ENCODE measurements at regions not wholly inside any gene's neighbourhood (a gene's known extent, or its start where the extent isn't known, plus 50 kb on each side); places are given as distances from the start of the nearest gene placed in this dataset.

DNA sequence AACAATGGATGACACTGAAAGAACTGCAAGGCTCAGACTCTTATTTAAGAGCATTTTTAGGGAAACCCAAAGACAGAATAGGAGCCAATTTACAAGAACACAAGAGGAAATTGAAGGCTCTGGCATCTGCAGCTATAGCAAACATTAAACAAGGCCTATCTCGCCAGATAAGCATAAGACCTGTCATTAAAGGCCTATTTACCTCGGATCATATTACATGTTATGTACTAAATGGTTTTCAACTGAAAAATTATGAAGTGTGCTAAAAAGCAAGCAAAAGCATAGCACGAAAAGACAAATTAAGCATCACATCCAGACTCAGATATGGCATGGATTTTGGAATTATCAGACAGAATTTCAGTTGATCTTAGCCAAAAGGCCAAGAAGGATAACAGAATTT is 617.1 kb downstream of the SQOR start:
- Mint-ChIP-seq H3K4me1 (peaks cover 20% of the 10 kb centered on the region), H3K4me3 (no peak overlapping the region), H3K27me3 (ENCODE audit: insufficient read depth) (no peaks in the 10 kb centered on the region), H3K27ac (no peak overlapping the region), H3K9me3 (no peaks in the 10 kb centered on the region), H3K36me3 (ENCODE audit: low read depth) (no peaks in the 10 kb centered on the region)
- no peaks in the 10 kb centered on the region for H3K27me3 ChIP-seq (ENCODE audit: control insufficient read depth, insufficient read depth, low read length, poor library complexity, severe bottlenecking)
- no peak for DNase-seq
- no peaks in the 10 kb centered on the region for H3K36me3 ChIP-seq (ENCODE audit: control insufficient read depth, insufficient read depth, low read length)
- peaks cover 7% of the 10 kb centered on the region for H3K4me1 ChIP-seq (ENCODE audit: control insufficient read depth, insufficient read depth, low read length)
- WGBS, 2 experiments (ENCODE audit: insufficient coverage in 1 of 2, insufficient read length in 1 of 2) = 88% methylated on average over 3 of the region's 3 CpGs
- no peak overlapping the region for H3K9ac ChIP-seq (ENCODE audit: extremely low read depth, low read length, poor library complexity, severe bottlenecking)
- no peaks in the 10 kb centered on the region for H3K9me3 ChIP-seq (ENCODE audit: control insufficient read depth, low read length)
- TF ChIP-seq, protein P1, sequence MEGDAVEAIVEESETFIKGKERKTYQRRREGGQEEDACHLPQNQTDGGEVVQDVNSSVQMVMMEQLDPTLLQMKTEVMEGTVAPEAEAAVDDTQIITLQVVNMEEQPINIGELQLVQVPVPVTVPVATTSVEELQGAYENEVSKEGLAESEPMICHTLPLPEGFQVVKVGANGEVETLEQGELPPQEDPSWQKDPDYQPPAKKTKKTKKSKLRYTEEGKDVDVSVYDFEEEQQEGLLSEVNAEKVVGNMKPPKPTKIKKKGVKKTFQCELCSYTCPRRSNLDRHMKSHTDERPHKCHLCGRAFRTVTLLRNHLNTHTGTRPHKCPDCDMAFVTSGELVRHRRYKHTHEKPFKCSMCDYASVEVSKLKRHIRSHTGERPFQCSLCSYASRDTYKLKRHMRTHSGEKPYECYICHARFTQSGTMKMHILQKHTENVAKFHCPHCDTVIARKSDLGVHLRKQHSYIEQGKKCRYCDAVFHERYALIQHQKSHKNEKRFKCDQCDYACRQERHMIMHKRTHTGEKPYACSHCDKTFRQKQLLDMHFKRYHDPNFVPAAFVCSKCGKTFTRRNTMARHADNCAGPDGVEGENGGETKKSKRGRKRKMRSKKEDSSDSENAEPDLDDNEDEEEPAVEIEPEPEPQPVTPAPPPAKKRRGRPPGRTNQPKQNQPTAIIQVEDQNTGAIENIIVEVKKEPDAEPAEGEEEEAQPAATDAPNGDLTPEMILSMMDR (conservative IDR thresholded peaks at IDR 0.05) = no peak
- H3K4me3 ChIP-seq (ENCODE audit: low read length) = no peak overlapping the region
- H3K27ac ChIP-seq (ENCODE audit: low read depth, low read length) = no peak overlapping the region

DNA sequence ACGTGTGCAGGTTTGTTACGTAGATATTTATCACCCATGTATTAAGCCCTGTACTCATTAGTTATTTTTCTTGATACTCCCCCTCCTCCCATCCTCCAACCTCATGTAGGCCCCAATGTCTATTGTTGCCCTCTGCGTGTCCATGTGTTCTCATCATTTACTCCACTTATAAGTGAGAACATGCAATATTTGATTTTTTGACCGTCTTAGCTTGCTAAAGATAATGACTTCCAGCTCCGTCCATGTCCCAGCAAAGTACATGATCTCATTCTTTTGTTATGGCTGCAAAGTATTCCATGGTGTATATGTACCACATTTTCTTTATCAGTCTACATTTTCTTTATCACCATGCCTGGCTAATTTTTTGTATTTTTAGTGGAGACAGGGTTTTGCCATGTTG is 623.2 kb downstream of the SQOR start:
- Mint-ChIP-seq H3K4me3 (no peak overlapping the region), H3K4me1 (peaks cover 3% of the 10 kb centered on the region), H3K27me3 (ENCODE audit: insufficient read depth) (no peaks in the 10 kb centered on the region), H3K36me3 (ENCODE audit: low read depth) (no peaks in the 10 kb centered on the region), H3K27ac (no peak overlapping the region), H3K9me3 (peaks cover 7% of the 10 kb centered on the region)
- Histone ChIP-seq H3K9me3 (ENCODE audit: control insufficient read depth, low read length) (no peaks in the 10 kb centered on the region), H3K27ac (ENCODE audit: low read depth, low read length) (no peak overlapping the region), H3K9ac (ENCODE audit: extremely low read depth, low read length, poor library complexity, severe bottlenecking) (no peak overlapping the region), H3K4me1 (ENCODE audit: control insufficient read depth, insufficient read depth, low read length) (no peaks in the 10 kb centered on the region), H3K27me3 (ENCODE audit: control insufficient read depth, insufficient read depth, low read length, poor library complexity, severe bottlenecking) (no peaks in the 10 kb centered on the region), H3K4me3 (ENCODE audit: low read length) (no peak overlapping the region), H3K36me3 (ENCODE audit: control insufficient read depth, insufficient read depth, low read length) (no peaks in the 10 kb centered on the region)
- 91 to 93% methylated on average over 5 of the region's 5 CpGs for WGBS, 2 experiments (ENCODE audit: insufficient coverage in 1 of 2, insufficient read length in 1 of 2)
- DNase-seq = no peak
- TF ChIP-seq, protein P1 (conservative IDR thresholded peaks at IDR 0.05) = no peak

DNA sequence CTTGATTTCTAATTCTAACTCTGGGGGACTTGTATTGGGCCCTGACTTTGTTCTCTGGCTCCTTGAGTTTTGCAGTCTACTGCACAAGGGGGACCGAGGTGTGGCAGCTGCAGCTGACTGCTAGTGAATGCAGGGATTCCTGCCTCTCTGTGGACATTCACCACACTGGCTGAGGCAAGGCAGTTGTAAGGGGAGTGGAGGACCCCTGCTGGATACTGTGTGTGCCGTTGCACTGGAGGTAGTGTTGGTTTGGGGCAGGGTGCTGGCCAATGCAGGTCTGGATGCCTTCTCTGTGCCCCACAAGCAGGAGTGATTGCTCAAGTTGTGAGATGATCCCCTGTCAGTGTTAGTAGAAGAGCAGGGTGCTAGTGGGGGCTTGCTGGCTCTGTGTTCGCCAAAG is 626.1 kb downstream of the SQOR start:
- no peaks in the 10 kb centered on the region for H3K27me3 Mint-ChIP-seq (ENCODE audit: insufficient read depth)
- H3K9me3 ChIP-seq (ENCODE audit: control insufficient read depth, low read length) = no peaks in the 10 kb centered on the region

More for the DNA sequence above, 626.1 kb downstream of the SQOR start:
- TF ChIP-seq, protein P1 (conservative IDR thresholded peaks at IDR 0.05) = peak; percentile 74
- Mint-ChIP-seq H3K36me3 (ENCODE audit: low read depth) (no peaks in the 10 kb centered on the region), H3K27ac (no peak overlapping the region), H3K9me3 (peaks cover 7% of the 10 kb centered on the region), H3K4me3 (no peak overlapping the region), H3K4me1 (peaks cover 7% of the 10 kb centered on the region)
- no peaks in the 10 kb centered on the region for H3K36me3 ChIP-seq (ENCODE audit: control insufficient read depth, insufficient read depth, low read length)
- 74 to 100% methylated on average over 2 to 3 of the region's 3 CpGs for WGBS, 2 experiments (ENCODE audit: insufficient coverage in 1 of 2, insufficient read length in 1 of 2)
- H3K27me3 ChIP-seq (ENCODE audit: control insufficient read depth, insufficient read depth, low read length, poor library complexity, severe bottlenecking) = no peaks in the 10 kb centered on the region
- no peak overlapping the region for H3K27ac ChIP-seq (ENCODE audit: low read depth, low read length)
- H3K4me1 ChIP-seq (ENCODE audit: control insufficient read depth, insufficient read depth, low read length) = no peaks in the 10 kb centered on the region
- no peak overlapping the region for H3K9ac ChIP-seq (ENCODE audit: extremely low read depth, low read length, poor library complexity, severe bottlenecking)
- peak; percentile 82 for DNase-seq
- H3K4me3 ChIP-seq (ENCODE audit: low read length) = no peak overlapping the region
